Amygdala (tissue), 56 donors: ENCODE measurements at regions not wholly inside any gene's neighbourhood (a gene's known extent, or its start where the extent isn't known, plus 50 kb on each side); places are given as distances from the start of the nearest gene placed in this dataset.
A peak's percentile ranks its signal among the peaks of the same experiment; 100 is the strongest.
"Not testable (repeated sequence)": the region's sequence is repeated elsewhere in the genome, so short reads cannot be mapped to it uniquely, and the experiment has no call there.

ENCODE experiments used
- DNase-seq, 56 donors: peaks; one replicate each; lab custom pipeline; 2025; lab: John Stamatoyannopoulos, UW

DNA sequence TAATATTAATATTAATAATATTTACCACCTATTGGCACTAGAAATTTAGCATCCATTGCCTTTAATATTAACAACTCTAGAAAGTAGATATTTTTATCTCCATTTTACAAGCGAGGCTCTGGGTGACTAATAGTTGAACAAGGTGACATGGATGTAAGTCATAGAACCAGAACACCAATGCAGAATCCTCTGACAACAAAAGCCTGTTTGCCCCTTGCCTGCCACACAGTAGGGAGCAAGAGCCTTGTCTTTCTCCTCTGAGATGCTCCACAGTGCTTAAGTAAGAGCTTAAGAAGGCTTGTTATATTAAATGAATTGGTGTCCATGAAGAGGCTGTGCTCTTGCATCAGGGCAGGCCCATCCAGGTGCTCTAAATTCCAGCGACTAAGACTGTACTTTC is 51.2 kb upstream of the LBX1 start:
- no peak for DNase-seq

DNA sequence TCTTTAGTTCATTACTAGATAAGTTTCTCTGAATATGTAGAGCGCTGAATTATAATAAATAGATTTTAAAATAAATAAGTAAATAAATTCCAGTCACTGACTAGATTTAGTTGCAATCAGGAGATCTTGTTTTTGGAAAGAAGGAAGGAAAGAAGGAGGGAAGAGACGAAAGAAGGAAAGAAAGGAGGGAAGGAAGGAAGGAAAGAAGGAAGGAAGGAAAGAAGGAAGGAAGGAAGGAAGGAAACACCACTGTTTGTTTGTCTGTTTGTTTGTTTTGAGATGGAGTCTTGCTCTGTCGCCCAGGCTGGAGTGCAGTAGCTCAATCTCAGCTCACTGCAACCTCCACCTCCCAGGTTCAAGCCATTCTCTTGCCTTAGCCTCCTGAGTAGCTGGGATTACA is 51.7 kb upstream of the LBX1 start:
- DNase-seq: not testable (repeated sequence)

DNA sequence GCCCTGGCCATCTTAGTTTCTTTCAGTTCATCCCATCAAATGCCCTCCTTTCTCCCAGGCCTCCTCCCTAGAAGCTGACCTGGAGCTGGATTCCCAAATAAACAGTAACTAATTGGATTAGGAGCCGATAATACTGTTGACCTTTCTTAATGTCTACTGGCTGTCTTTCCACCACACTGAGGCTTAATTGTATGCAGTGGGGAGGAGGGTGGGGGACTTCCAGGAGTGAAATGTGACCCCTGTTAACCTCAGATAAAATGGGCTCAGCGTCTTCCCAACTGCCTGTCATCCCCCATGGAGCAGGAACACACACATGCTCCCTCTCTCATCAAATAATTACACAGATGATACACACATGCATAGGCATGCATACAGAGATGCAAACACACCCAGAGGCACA is 53.7 kb upstream of the LBX1 start:
- DNase-seq: no peak

DNA sequence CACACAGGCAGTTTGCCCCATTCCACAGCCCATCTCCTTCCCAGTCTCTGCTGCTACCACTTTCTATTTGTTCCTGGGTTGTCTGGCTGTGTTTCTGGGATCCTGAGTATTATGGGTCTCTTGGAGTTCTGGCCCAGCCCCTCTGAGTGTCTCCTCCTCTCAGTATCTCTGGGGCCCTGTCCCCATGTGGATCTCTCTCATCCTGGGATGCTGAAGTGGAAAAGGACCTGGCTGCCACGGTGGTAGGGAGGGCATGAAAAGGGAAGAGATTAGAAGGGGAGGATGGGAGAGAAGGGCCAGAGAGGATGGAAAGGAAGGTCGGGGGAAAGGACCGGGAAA is 54.5 kb upstream of the LBX1 start:
- no peak for DNase-seq

DNA sequence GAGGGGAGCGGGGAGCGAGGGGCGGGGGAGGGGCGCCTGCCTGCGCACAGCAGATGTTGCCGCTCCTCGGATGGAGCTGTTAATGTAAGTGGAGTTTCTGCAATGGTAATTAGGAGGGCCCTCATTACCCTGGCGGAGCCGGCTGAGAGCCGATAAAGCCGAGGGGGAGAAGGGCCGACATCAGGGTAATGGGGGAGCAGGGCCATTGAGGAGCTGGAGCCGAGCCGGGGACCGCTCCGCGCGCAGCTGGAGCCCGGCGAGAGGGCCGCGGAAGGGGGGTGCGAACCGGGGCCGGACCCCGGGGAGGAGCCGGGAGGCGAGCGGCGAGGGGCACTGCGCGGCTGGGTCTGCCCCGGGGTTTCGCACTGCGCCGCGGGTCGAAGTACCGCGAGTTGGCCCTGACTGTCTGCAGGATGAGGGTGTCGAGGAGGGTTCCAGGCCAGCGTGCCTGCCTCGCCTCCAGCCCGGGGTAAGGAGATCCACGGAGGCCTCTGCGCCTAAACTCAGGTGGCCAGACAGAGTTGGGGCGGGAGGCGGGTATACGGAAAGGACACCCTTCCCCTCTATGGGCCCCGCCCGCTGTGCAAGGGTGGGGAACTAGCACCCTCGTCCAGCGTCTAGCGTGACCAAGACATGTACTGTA is 55.0 kb upstream of the LBX1 start:
- DNase-seq: no peak

DNA sequence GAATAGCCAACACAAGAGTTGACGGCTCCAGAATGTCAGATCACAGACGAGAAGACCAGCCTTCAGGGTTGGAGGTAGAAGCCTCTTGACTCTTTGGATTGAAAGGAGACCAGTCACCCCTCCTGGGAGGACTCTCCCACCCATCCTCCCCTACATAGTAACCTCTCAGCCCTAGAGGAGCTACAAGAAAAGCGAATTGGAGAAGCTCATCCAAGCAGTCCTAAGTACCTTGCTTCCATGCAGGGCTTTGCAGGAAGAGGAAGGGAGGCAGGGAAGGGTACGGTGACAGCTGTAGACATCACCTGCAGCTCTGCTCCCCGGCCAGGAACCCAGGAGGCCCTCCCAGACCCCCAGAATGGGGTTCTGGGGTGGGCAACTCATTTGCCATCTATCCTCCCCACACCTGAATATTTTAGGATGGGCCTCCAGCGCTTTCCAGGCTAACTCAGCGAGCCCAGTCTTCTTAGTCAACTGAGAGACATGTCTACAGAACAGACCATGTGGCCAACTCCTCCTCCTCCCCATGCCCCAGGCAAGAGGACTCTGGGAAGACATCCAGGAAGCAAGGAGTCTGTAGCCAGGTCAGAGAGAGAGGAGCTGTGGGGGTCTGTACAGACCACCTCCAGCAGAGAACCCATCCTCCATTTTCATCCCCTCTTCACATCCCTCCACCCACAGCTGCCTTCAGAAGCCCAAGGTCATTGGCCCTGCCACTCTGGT is 55.6 kb upstream of the LBX1 start:
- no peak for DNase-seq

DNA sequence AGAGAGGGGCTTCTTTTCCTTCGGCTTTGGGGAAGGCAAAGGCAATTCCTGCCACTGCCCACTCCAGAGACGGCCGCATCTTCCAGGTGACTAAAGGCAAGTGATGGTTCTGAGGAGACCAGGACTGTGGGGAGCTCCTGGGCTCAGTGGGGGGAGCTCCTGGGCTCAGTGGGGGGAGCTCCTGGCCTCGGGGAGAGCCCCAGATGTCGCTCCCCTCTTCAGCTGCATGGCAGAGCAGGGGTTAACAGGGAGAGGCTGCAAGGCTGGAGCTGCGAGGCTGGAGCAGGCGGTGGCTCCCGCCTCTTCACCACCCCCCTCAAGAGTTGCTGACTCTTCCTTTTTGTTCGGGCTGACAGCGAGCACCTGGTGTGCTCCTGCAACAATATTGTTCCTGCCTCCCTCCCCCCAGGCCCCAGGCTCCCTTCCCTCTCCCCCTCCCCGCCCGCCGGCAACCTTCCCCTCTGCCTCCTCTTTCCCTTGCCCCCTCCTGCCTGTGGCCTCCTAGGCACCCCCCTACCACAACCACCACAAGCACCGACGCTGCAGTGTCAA is 56.3 kb upstream of the LBX1 start:
- DNase-seq: no peak

DNA sequence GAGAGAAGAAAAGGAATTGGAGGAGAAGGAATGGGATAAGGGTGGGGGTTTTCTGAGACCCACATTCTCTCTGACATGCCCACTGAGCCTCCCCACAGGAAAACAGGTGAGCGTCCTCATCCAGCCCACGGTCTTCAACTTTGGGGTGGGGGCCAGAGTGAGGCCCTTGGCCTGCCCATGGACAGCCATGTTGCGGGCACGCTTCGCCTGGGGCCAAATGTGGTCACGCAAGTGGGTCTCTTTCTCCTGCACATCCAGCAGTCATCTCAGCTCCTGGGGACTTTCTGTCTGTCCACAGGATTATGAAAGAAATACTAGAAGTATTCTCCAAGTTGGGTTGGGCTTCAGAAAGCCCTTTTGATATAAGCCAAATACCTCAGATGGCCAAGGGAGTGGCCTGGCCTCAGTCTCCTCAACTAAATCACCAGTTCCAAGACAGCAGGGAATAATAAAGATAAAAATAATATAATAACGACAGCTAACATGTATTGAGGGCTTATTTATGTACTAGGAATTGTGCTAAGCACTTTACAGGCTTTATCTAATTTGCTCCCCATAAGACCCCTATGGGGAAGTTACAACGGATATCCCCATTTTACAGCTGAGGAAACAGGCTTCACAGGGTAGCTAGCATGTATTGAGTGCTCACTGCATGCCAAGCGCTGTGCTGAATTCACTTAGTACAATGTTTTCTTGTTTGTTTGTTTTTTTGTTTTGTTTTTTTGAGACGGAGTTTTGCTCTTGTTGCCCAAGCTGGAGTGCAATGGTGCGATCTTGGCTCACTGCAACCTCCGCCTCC is 57.2 kb upstream of the LBX1 start:
- DNase-seq: no peak

DNA sequence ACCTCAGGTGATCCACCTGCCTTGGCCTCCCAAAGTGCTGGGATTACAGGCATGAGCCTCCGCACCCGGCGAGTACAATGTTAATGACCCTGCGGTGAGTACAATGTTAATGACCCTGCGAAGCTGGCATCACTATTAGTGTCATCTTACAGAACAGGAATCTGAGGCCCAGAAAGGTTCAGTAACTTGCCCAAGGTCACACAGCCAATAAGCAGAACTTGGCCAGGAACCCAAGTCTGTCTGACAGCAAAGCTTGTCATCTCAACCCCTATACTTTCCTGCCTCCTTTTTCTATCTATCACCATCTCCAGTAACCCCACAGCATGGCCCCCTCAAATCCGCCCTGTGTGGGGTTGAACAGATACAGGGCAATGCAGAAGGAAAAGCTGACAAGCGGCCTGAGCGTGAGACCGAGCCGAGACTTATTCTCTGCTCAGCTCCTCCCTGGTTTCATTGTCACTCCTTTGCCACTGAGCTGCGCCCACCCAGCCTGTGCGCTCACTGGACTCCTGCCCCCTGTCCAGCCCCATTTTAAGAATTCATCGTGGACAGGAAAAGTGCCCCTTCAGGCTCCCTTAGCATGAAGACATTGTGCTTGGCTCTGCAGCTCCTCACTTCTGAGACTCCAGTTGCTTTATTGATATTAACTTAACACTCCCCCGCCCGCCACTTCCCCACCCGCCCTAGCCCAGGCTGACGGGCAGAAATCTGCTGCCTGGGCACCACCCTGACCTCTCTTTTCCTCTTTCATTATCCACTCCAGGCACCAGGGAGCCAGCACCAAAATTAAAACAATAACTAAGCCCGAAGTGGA is 58.1 kb upstream of the LBX1 start:
- no peak for DNase-seq

DNA sequence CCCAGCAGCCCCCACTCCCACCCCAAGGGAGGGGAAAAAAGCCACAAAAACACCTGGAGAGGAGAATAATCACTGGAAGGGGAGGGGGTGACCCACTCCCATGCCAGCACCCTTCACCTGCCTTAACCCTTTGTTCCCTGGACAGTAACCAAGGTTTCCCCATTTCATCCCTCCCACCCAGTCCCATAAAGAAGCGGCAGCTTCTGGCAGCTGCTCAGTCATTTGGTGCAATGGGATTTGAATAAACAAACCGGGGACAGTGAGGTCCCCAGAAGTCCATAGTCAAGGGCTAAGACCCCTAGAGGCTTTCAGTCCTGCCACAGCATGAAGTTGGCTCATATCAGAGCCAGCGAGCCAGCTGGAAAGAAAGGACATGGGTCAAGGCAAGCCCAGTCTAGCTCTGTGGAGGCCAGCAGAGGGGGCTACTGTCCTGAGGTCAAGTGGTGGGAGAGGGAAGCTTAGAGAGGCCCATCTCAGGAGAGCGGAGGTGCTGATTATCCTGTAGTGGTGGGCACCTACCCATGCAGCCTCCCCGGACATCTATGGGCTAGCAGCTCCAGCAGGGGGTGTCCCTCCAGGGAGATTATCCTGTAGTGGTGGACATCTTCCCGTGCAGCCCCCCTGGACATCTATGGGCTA is 58.9 kb upstream of the LBX1 start:
- DNase-seq: peak in 23 of 56 donors; percentile 4 to 61 (median 34)

DNA sequence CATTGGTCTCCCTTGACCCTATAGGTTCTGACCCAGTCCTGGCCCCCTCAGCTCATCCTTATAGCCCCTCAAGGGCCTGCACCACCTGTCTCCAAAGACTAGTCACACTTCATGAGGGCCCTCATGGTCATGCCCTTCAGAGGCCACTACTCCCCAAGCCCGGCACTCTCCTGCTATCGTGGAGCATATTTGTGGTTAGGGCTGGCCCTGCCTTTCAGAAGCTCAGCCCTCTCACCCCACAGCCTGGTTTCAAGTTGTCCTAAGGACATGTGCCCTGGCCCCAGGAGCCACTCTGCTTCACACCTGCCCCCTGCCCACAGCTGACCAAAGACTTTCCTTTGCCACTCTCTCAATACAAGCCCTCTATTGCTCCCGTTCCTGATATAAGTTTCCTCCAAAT is 60.3 kb upstream of the LBX1 start:
- no peak for DNase-seq

DNA sequence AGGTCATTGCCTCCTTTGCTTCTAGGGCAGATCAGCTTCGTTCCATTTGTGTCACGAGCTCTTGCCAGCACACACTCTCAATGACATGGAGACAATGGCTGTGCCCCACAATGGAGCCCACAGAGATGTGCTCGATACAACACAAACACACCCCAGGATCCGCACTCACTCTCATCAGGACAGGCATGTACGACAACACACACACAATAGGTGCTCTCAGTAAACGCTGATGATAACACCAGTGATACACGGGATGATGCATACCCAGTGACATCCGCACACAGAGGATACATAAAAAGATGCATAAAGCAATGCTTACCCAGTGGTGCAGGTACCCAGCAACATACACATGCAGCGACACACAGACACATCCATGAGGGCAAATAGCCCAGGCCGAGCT is 61.2 kb upstream of the LBX1 start:
- DNase-seq: no peak

DNA sequence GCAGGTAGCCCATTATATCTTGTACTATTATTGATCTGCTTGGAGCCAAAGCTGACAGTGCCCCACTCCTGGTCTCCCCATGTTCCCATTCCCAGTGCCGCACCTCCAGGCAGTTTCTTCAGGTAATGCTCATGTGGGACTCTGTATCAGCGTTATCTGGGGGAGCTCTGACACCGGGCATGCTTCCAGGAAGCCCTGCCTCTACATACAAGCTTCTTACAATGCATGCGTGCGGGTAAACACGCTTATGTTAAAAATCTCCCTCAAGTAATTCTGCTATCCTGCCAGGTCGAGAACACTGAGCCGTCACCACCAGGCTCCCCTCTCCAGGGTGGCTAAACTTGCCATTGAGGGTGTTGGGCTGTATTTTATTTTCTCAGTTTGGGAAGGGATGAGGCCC is 61.6 kb upstream of the LBX1 start:
- no peak for DNase-seq

DNA sequence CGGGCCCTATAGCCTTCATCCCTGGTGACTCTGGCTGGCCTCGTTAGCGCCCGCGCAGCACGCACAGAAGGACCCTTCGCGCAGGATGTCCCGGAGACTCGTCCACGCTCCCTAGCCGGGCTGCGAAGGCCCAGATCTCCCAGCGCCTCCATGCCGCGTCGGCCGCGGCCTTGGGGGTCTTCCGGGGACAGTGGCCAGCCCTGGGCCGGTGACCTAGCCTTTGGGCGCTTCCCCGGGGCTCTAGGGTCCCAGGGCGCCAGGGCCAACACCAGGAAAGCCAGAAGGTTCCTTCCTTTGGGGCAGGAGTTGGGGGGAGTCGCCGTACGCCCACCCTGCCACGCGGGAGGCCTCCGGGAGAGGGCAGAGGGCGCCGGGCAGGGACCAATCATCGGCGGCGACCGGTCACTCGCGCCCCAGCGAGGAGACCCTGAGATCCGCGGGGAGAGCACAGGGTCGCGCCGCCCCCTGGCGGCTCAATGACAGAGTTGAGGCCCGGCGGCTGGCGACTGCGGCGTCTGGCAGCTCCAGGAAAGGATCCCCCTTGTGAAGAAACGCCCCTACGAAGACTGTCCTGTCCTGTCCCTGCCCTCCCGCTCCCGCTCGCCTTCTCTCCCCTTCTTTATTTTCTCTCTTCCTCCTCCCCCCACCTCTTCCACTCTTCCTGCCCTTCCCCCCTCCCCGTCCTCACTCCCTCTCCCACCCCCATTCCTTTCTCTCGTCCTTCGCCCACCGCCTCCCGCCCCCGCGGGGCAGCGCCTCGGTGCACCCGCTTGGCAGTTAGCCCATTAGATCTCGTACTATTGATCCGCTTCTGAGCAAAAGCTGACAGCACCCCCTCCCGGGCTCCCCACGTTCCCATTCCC is 62.3 kb upstream of the LBX1 start:
- DNase-seq: peak in 37 of 56 donors; percentile 18 to 77 (median 47)

DNA sequence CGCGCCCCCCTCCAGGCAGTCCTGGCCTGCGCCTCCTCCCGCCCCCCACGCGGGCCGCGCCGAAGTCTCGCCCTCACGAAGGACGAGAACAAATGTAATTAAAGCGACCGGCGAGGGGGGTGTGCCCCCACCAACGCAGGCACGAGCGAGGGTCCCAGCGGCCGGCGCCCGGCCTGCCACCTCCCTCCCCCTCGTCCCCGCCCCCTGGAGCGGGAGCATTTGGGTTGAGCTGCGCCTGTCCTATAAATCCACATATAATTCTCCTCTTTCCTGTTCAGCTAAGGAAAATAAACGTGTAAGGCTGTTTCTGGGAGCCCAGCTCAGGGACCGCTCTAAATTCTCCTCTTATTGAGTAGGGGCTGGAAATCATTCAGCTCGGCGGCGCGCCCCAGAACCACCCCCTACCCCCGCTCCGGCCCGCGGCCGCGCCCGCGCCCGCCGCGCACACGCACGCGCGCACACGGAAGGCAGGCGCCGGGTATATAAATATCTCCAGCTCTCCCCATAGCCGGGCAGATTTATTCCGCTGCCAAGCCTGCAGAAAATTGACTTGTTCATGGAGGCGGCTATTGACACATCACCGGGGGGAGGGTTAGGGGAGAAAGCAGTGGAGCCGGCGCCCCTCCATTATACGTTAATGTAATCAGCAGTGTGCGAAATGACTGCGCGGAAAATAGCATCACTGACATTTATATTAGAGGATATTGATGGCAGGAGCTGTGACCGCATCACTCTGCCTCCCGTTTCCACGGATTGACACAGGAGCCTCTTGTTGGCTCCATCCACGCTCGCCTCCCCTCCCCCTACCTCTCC is 61.6 kb upstream of the BTRC start:
- peak in 43 of 56 donors; percentile 28 to 89 (median 61) for DNase-seq

DNA sequence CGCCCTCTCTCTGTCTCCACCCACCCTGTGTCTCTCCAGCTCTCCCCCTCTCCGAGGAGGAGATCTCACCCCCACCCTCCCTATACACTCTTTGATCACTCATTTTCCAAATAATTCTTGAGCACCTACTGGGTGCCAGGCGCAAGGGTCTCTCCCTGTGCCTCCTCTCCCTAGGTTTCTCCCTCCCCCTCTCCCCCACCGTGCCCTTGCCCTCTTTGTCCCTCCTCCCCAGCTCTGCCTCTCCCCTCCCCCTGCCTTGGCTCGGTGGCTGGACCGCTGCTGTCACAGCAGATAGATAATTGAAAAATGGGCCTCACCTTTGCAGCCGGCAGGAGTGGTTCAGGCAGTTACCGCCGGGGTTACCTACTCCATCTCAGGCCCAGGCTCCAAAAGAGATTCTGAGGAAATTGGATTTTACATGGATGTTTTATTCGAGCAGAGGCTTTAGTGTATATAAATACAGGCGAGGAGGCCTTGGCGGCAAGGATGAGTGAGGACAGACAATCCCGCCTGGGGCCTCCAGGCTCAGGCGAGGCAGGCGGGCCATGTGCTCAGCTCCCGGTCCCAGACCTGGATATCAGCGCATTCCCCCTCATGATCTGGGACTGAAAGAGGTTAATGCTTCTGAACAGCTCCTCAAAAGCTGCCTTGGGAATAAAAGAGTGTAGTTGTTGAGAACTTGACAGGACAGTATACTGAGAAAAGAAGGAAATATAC is 60.8 kb upstream of the BTRC start:
- peak in 8 of 56 donors; percentile 8 to 56 (median 44) for DNase-seq

DNA sequence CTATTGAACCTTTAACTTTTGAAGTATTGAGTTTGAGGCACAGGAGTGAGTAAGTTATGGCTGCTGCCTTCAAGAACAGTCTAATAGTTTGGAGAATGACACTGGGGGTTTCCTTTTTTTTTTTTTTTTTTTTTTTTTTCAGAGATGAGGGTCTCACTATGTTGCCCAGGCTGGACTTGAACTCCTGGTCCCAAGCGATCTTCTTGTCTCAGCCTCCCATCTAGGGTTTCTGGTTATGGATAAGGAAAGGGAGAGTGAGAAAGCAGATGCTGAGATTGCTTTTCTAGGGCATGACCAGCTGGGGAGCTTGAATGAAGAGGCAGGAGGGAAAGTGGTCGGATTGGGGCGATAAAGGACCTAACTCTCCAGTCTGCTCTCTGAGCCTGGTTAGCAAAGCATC is 59.9 kb upstream of the BTRC start:
- DNase-seq: no peak

DNA sequence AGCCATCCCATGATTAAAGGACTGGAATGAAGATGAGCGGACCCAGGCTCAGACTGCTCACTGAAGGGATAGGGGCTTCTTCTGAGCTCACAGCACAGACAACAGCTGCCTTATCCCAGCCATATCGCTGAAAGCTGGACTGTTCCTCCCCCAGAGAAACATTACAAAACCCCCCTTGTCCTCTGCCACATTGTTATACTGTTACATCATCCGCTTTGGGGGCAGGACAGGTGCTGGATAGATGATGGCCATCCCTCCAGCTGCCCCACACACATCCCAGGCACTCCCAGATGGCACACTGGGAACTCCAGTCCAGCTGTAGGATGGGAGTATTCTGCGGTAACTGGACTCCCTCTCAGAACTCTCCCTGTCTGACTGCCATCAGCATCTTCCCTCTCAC is 58.7 kb upstream of the BTRC start:
- DNase-seq: peak in 22 of 56 donors; percentile 10 to 68 (median 30)
